Epithelial cell of esophagus (primary cell): ENCODE measurements at regions not wholly inside any gene's neighbourhood (a gene's known extent, or its start where the extent isn't known, plus 50 kb on each side); places are given as distances from the start of the nearest gene placed in this dataset.

Source experiments
- DNase-seq: peaks from one replicate; pipeline ENCODE4 v3.0.0; 2010; ENCODE audit warnings: low read depth
- H3K4me3 ChIP-seq: 2 replicates; pipeline ENCODE4 v1.5.1; 2011; ENCODE audit warnings: mild to moderate bottlenecking, low read length, control low read depth
- TF ChIP-seq, protein P1 (sequence below): IDR thresholded peaks from 2 replicates; pipeline ENCODE4 v1.5.1; 2011; ENCODE audit warnings: low read depth, mild to moderate bottlenecking, low read length, control low read depth, inconsistent platforms; ENCODE audit not compliant: insufficient read depth; ENCODE audit errors: missing control alignments

- TF ChIP-seq, protein P1, sequence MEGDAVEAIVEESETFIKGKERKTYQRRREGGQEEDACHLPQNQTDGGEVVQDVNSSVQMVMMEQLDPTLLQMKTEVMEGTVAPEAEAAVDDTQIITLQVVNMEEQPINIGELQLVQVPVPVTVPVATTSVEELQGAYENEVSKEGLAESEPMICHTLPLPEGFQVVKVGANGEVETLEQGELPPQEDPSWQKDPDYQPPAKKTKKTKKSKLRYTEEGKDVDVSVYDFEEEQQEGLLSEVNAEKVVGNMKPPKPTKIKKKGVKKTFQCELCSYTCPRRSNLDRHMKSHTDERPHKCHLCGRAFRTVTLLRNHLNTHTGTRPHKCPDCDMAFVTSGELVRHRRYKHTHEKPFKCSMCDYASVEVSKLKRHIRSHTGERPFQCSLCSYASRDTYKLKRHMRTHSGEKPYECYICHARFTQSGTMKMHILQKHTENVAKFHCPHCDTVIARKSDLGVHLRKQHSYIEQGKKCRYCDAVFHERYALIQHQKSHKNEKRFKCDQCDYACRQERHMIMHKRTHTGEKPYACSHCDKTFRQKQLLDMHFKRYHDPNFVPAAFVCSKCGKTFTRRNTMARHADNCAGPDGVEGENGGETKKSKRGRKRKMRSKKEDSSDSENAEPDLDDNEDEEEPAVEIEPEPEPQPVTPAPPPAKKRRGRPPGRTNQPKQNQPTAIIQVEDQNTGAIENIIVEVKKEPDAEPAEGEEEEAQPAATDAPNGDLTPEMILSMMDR, result no peak
- peak overlapping the region; percentile 30 for H3K4me3 ChIP-seq
- peak; percentile 69 for DNase-seq
Measured at GRCh38 chr14:22427771-22428231, 161.2 kb downstream of the DAD1 start.

DNA sequence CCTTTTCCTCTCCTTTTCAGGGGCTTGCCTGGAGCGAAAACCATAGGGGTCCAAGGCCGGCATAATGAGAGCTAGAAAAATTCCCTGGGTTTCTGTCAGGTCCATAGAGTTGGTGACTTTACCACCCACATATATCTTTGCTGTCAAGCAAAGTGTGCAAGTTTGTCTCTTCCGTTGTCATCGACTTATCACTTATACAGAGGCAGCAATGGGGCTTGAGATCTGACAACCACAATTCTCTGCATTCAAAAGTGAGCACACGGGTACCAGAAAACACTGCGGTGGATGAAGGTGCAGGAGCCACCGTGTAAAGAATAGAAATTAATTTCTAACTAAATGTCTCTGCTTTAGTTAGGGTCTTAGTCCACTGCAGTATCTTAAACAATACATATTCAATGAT, 162.3 kb downstream of the DAD1 start:
- DNase-seq, result no peak
- TF ChIP-seq, protein P1, result no peak
- H3K4me3 ChIP-seq, result no peak overlapping the region

DNA sequence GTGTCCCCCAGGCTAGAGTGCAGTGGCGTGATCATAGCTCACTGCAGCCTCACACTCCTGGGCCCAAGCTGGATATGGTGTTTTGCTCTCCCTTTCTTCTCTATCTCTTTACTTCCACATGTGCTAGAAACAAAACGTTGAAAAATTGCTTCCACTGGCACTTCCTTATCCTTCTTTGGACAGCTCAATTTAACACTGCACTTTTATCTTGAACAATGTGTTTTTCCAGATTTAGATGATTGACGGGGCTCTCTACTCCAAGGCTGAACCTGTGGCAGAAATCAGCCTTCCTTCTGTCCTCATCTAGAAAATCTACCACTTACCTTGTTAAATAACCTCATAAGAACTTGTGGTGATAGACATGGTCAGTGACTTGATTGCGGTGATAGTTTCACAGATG, 165.1 kb downstream of the DAD1 start:
- DNase-seq, result no peak
- TF ChIP-seq, protein P1, result no peak
- no peak overlapping the region for H3K4me3 ChIP-seq

- TF ChIP-seq, protein P1, result no peak
- no peak for DNase-seq
- no peak overlapping the region for H3K4me3 ChIP-seq
Measured at GRCh38 chr14:22422238-22422637, 166.8 kb downstream of the DAD1 start.

DNA sequence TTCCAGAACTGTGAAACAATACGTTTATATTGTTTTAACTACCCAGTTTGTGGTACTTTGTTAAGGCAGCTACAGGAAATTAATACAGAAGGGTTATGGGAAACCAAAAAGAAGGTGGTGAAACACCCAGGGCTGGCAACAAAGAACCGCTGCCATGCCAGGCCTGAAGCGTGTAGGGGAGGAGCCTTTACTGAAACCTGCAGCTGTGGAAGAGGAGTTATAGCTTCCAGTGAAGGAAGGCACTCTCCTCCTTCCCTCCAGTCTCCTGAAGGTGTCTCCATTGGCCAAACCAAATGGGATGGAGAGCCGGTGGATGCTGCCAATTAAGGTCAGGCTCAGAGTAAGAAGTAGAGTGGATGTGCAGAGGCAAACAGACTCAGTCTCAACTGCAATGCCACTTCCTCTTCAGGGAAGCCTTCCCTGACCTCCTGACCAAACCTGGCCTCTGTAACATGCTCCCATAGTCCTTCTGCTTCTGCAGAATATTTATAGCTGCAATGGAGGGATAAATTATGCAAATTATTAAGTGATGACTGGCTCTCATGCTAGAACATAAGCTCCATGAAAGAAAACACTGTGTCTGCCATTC, 168.3 kb downstream of the DAD1 start:
- no peak overlapping the region for H3K4me3 ChIP-seq
- TF ChIP-seq, protein P1, result no peak
- no peak for DNase-seq

GRCh38 chr14:22419620-22420019, 169.4 kb downstream of the DAD1 start:
- no peak for DNase-seq
- no peak overlapping the region for H3K4me3 ChIP-seq
- TF ChIP-seq, protein P1, result no peak

DNA sequence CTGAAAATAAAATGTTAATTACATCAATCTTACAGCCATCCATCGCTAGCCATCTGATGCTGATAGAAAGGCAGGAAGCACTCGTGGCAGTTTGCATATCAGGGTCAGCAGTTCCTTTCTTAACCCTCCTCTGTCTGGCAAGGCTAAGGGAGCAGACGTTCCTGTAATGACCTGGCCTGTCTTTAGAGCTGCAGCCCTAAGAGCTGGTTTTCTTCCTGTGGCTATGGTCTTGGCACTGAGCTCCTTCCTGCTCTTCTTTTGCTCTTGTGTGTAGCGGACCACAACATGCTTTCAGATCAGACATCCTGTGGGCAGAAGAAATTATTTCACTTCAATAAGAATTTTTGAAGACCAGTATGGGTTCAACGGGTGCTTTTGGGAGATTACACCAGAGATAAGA, 170.4 kb downstream of the DAD1 start:
- no peak overlapping the region for H3K4me3 ChIP-seq
- DNase-seq, result no peak
- TF ChIP-seq, protein P1, result no peak
